Sigmoid colon (tissue), 6 donors: ENCODE measurements at regions not wholly inside any gene's neighbourhood (a gene's known extent, or its start where the extent isn't known, plus 50 kb on each side); places are given as distances from the start of the nearest gene placed in this dataset.

ENCODE experiments used
- DNase-seq: peaks from one replicate; pipeline ENCODE4 v3.0.0-alpha.2; 2019
- H3K27ac ChIP-seq, 4 donors: fragments of 200-600 bp; sonication (generic); one replicate each; pipeline ENCODE4 v1.5.1; 2016 to 2019; ENCODE audit warnings: mild to moderate bottlenecking in 1 of 4
- H3K27me3 ChIP-seq, 3 donors: fragments of 200-600 bp; sonication (generic); one replicate each; pipeline ENCODE4 v1.5.1; 2019; ENCODE audit warnings: mild to moderate bottlenecking in 1 of 3
- H3K36me3 ChIP-seq, 4 donors: fragments of 200-600 bp; sonication (generic); one replicate each; pipeline ENCODE4 v1.5.1; 2016 to 2019
- H3K4me1 ChIP-seq, 4 donors: fragments of 200-600 bp; sonication (generic); one replicate each; pipeline ENCODE4 v1.5.1; 2017 to 2019
- H3K4me3 ChIP-seq, 4 donors: fragments of 200-600 bp; sonication (generic); one replicate each; pipeline ENCODE4 v1.5.1; 2017 to 2019; ENCODE audit warnings: mild to moderate bottlenecking in 2 of 4, moderate library complexity in 1 of 4
- H3K9me3 ChIP-seq, 4 donors: fragments of 200-600 bp in 3 of 4; sonication (generic) in 3 of 4; one replicate each; pipeline versions ENCODE4 v1.5.1 to v1.6.1; 2013 to 2019
- EP300 ChIP-seq, 4 donors: sonication (generic); formaldehyde crosslinking; IDR thresholded peaks; one replicate each; pipeline ENCODE4 v1.6.1; 2017; ENCODE audit warnings: antibody characterized with exemption in 4 of 4
- POLR2A ChIP-seq, 2 donors: fragments of 450-650 bp; IDR thresholded peaks; one replicate each; pipeline ENCODE4 v1.6.1; 2016; ENCODE audit warnings: antibody characterized with exemption in 2 of 2, mild to moderate bottlenecking in 2 of 2, moderate library complexity in 2 of 2
- POLR2AphosphoS5 ChIP-seq, 4 donors: sonication (generic); formaldehyde crosslinking; IDR thresholded peaks; one replicate each; pipeline ENCODE4 v1.6.1; 2017; ENCODE audit warnings: antibody characterized with exemption in 4 of 4
- WGBS, 2 donors: extraction: QIAGEN DNeasy Blood & Tissue Kit; methylation state at CpG; one replicate each; pipeline ENCODE4 v1.1.7; 2013; 5-methylcytosine and 5-hydroxymethylcytosine counted together
- intact Hi-C: fragments of 100-400 bp; cut with DNase I; formaldehyde crosslinking; loops from one replicate; pipeline ENCODE4 v1.15.1; 2023
- TF ChIP-seq, protein P1 (sequence below), 4 experiments: fragments of 450-650 bp in 3 of 4; fragments of 200-600 bp in 1 of 4; IDR thresholded peaks; one replicate each; pipeline ENCODE4 v1.5.1; 2016 to 2019; ENCODE audit warnings: antibody characterized with exemption in 4 of 4, mild to moderate bottlenecking in 3 of 4, moderate library complexity in 2 of 4
- donor health status: healthy with polysubstance abuse.
- donor health status: healthy.

DNA sequence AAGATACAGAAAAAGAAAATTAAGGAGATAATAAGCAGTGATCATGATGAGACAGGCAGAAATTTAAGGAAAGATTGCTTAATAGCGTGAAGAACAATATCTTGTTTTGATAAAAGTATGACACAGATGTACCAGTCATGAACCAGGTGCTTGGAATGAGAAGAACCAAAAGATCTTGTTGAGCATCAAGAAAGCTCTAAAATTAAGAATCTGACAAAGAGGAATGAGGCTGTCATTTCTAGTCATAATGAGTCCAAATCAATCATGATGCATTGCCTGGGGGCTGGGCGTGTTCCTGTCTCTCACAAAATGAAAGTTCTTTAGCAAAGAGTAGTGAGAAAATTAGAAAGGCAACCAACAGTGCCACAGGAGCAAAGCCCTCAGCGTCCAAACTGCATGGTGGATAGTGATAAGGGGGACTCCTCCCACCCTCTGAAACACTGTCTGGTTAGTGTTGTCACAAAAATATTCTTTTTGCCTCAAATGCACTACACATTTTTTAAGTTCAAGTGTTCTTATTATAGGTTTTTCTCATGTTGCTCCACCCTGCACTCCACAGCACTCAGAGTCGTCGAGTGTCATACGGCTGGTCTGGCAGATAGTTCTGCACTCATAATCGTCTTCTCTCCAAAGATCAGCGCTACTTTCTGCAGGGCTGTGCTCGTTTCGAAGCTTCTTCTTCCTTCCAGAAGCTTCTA lies 439.6 kb downstream of the TNS3 start:
- Histone ChIP-seq H3K27ac (no peak overlapping the region), H3K4me3 (no peak overlapping the region), H3K36me3 (no peaks in the 10 kb centered on the region), H3K4me1 (peaks cover 0 to 10% (median 4%) of the 10 kb centered on the region in 4 donors), H3K9me3 (no peaks in the 10 kb centered on the region), H3K27me3 (no peaks in the 10 kb centered on the region)
- 81 to 85% methylated on average over 10 of the region's 10 CpGs for WGBS, 2 donors
- TF ChIP-seq, protein P1, sequence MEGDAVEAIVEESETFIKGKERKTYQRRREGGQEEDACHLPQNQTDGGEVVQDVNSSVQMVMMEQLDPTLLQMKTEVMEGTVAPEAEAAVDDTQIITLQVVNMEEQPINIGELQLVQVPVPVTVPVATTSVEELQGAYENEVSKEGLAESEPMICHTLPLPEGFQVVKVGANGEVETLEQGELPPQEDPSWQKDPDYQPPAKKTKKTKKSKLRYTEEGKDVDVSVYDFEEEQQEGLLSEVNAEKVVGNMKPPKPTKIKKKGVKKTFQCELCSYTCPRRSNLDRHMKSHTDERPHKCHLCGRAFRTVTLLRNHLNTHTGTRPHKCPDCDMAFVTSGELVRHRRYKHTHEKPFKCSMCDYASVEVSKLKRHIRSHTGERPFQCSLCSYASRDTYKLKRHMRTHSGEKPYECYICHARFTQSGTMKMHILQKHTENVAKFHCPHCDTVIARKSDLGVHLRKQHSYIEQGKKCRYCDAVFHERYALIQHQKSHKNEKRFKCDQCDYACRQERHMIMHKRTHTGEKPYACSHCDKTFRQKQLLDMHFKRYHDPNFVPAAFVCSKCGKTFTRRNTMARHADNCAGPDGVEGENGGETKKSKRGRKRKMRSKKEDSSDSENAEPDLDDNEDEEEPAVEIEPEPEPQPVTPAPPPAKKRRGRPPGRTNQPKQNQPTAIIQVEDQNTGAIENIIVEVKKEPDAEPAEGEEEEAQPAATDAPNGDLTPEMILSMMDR (IDR thresholded peaks at IDR 0.05): no peak
- TF ChIP-seq POLR2AphosphoS5 (IDR thresholded peaks at IDR 0.05): no peak
- intact Hi-C loops: no loop called here
- no peak for DNase-seq

DNA sequence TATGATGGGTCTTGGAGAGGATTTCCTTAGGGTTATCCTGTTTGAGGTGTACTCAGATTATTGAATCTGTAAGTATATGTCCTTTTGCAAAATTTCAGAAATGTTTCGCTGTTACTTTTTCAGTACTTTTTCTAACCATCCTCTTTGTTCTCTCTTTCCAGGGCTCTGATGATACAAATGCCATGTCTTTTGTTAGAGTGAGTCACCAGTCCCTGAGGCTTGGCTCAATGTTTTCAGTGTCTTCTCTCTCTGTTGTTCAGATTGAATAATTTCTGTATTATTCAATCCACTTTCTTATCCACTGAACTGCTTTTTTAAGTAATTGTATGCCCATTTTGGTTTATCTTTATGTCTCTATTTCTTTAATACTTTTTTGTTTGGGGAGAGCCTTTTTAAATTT lies 449.4 kb downstream of the TNS3 start:
- intact Hi-C loops: no loop called here
- TF ChIP-seq, protein P1 (IDR thresholded peaks at IDR 0.05): no peak
- TF ChIP-seq EP300 (IDR thresholded peaks at IDR 0.05): no peak
- no peak for TF ChIP-seq POLR2AphosphoS5 (IDR thresholded peaks at IDR 0.05)
- H3K36me3 ChIP-seq: no peaks in the 10 kb centered on the region
- H3K27me3 ChIP-seq: no peaks in the 10 kb centered on the region
- peaks cover 0 to 7% (median 3%) of the 10 kb centered on the region in 4 donors for H3K4me1 ChIP-seq
- 94% methylated on average over 1 of the region's 1 CpG for WGBS, 2 donors
- H3K27ac ChIP-seq: no peak overlapping the region
- no peak for DNase-seq
- no peak overlapping the region for H3K4me3 ChIP-seq
- H3K9me3 ChIP-seq: no peaks in the 10 kb centered on the region

DNA sequence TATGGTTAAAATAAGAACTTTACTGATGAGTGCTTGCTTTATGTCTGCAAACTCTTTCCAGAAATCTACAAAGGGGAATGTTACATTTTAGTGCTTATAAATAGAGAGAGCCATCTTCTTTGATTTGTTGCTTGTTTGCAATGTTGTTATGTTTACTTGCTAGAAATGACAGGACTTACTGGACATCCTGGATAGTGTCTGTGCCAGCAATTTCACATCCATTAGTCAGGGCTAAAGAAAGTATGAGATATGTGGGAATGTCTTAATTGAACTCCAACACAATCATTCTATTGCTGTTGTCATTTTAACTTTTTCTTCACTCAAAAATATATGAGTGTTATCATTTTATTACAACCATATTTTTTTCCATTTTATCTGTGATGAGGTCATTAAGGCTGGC lies 453.2 kb downstream of the TNS3 start:
- peak in 1 of 4 donors; percentile 20 for TF ChIP-seq POLR2AphosphoS5 (IDR thresholded peaks at IDR 0.05)
- TF ChIP-seq POLR2A (IDR thresholded peaks at IDR 0.05): no peak
- Histone ChIP-seq H3K27me3 (no peaks in the 10 kb centered on the region), H3K4me3 (no peak overlapping the region), H3K4me1 (peaks cover 0 to 7% (median 3%) of the 10 kb centered on the region in 4 donors), H3K27ac (no peak overlapping the region), H3K36me3 (no peaks in the 10 kb centered on the region), H3K9me3 (no peaks in the 10 kb centered on the region)
- intact Hi-C loops: no loop called here
- DNase-seq: no peak

DNA sequence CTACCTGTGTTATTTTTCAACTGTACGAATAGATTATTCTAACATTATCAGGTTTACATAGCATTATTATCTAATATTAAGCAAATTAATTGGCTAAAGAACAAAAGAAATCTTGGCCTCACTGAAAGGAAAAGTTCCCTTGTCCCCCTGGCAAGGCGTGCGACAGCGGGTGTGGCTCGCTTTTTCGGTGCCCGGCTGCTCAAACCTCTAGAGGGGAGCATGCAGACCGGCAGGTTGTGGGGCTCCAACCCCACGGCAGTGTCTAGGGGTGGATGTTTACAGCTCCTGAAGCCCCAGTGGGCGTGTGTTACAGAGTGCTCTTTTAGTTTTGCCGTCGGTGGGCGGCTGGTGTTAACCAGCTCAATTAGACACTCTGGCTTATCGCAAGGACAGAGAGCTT lies 456.4 kb downstream of the TNS3 start:
- H3K27ac ChIP-seq: no peak overlapping the region
- intact Hi-C loops: no loop called here
- no peak overlapping the region for H3K4me3 ChIP-seq
- H3K9me3 ChIP-seq: no peaks in the 10 kb centered on the region
- no peaks in the 10 kb centered on the region for H3K27me3 ChIP-seq
- no peak for TF ChIP-seq EP300 (IDR thresholded peaks at IDR 0.05)
- no peak for TF ChIP-seq POLR2AphosphoS5 (IDR thresholded peaks at IDR 0.05)
- TF ChIP-seq, protein P1 (IDR thresholded peaks at IDR 0.05): no peak
- TF ChIP-seq POLR2A (IDR thresholded peaks at IDR 0.05): no peak
- 90 to 94% methylated on average over 14 of the region's 14 CpGs for WGBS, 2 donors
- no peaks in the 10 kb centered on the region for H3K36me3 ChIP-seq
- peaks cover 0 to 7% (median 3%) of the 10 kb centered on the region in 4 donors for H3K4me1 ChIP-seq
- no peak for DNase-seq

DNA sequence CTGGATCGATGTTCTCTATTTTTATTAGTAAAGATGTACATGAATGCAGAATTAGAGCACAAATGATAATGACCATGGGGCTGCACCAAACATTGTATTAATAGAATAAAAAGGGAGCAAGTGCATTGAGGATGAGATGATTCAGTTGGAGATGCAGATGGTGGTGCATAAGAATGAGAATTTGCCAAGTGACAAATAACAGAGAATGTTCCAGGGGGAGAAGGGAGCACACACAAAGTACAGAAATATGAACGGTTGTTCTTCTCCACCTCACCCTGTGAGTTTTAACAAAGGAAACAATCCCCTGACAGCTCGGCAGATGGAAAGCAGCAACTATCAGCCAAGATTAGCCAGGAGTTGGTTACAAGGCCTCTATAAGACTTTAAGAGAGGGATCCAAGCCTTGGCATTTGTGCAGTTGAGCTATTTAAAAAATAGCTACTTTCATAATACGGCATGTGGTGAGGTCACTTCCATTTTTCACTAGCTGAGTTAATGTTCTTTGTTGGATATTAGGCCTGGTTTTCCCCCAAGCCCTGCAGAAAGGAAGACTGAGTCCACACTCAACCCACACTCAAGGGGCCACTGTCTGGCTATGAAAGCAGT lies 462.5 kb downstream of the TNS3 start:
- Histone ChIP-seq H3K4me3 (no peak overlapping the region), H3K27ac (peak overlapping the region in 3 of 4 donors; percentile 10 to 75 (median 49))
- peak; percentile 13 to 73 (median 38) for TF ChIP-seq POLR2AphosphoS5 (IDR thresholded peaks at IDR 0.05)
- TF ChIP-seq POLR2A (IDR thresholded peaks at IDR 0.05): no peak

DNA sequence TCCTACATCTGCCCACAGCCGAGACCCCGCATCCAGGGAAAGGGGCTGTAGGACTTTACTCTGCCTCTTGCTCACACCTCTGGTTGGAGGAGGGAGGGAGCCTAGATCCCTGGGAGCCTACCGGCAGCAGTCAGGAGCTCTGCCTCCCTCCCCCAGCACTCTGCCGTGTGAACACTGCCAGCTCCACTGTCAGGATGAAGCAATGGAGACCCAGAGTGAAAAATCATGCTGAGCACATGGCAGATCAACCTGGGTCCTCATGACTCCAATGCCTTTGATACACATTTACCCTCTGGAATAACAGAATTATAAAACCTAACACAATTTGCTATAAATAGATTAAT lies 477.7 kb downstream of the TNS3 start:
- TF ChIP-seq EP300 (IDR thresholded peaks at IDR 0.05) (no peak), POLR2AphosphoS5 (IDR thresholded peaks at IDR 0.05) (no peak), POLR2A (IDR thresholded peaks at IDR 0.05) (no peak)
- TF ChIP-seq, protein P1 (IDR thresholded peaks at IDR 0.05): no peak
- no peaks in the 10 kb centered on the region for H3K9me3 ChIP-seq
- DNase-seq: no peak
- 70 to 78% methylated on average over 4 of the region's 4 CpGs for WGBS, 2 donors
- intact Hi-C loops: no loop called here
- H3K36me3 ChIP-seq: no peaks in the 10 kb centered on the region
- H3K4me1 ChIP-seq: no peaks in the 10 kb centered on the region
- no peaks in the 10 kb centered on the region for H3K27me3 ChIP-seq
- no peak overlapping the region for H3K4me3 ChIP-seq
- no peak overlapping the region for H3K27ac ChIP-seq

More for the DNA sequence above, 462.5 kb downstream of the TNS3 start:
- 84 to 92% methylated on average over 4 of the region's 4 CpGs for WGBS, 2 donors
- H3K27me3 ChIP-seq: no peaks in the 10 kb centered on the region
- no peaks in the 10 kb centered on the region for H3K9me3 ChIP-seq
- no peak for DNase-seq
- peaks cover 0 to 21% (median 14%) of the 10 kb centered on the region in 4 donors for H3K4me1 ChIP-seq
- intact Hi-C loops: no loop called here
- no peaks in the 10 kb centered on the region for H3K36me3 ChIP-seq
